GM19328 (cell line): ENCODE measurements at regions not wholly inside any gene's neighbourhood (a gene's known extent, or its start where the extent isn't known, plus 50 kb on each side); places are given as distances from the start of the nearest gene placed in this dataset.
A peak's percentile ranks its signal among the peaks of the same experiment; 100 is the strongest.

Experiments
- ATAC-seq: cut with Tn5 transposase; IDR thresholded peaks from one replicate; pipeline ENCODE4 v1.9.1; 2021; ENCODE audit warnings: mild to moderate bottlenecking, moderate library complexity; ENCODE audit not compliant: unreplicated experiment

DNA sequence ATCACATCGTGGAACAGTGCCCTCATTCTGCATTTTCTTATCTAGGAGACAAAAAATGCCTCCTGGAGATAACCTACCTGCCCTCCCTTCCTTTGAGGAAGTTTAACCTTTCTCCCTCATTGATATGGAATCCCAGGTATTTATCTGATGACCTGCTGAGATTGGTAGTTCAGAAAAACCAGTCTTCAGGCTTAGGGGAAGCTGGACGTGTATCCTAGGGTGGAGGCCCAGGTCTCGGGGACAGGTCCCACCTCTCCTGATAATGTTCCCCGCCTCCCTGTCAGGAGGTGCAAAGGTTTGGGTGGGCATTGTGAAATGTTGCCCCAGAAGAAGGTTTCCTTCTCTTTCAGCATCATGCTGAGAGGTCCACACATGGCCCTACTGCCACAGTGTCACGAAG lies 186.9 kb upstream of the NAV2 start:
- no peak for ATAC-seq

DNA sequence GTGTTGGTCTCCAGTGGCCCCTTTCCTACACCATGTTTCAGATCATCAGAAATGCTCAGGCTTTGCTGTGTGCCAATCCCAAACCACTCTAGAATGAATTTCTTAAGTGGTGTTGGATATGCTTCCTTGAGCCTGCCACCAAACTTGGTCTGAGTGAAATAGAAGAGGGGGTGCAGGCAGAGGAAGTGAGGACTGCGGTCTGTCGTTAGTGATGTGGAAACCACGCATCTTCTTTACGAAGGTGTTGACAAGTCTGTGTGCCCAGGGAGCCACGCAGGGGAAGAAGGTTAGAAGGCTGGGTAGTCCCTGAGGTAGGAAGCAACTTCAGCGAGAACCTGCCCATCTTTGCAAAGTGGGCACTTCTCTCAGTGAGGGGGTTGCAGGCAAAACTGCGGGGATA lies 187.4 kb upstream of the NAV2 start:
- ATAC-seq = peak; percentile 55

DNA sequence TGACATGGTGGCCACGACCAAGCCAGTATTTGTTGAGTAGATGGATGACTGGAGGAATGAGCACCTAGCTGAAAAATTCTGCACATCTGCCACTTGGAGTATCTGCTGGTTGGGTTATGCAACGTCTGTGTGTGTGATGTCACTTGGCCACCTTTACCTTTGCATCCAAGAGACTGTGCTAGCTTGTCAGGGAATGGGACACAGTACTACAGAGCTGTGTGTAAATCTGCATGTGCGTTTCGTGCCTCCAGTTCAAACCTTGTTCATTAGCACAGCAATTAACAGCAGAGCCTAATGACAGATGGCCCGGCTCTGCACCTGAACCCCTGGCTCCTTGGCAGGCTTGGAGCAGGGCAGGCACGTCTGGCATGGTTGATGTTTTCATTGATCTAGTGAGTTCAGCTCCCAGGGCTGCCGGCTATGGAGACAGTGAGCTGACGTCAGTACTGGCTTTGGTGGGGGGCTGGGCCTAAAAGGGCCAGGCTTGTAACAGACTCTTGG lies 188.4 kb upstream of the NAV2 start:
- ATAC-seq = no peak

DNA sequence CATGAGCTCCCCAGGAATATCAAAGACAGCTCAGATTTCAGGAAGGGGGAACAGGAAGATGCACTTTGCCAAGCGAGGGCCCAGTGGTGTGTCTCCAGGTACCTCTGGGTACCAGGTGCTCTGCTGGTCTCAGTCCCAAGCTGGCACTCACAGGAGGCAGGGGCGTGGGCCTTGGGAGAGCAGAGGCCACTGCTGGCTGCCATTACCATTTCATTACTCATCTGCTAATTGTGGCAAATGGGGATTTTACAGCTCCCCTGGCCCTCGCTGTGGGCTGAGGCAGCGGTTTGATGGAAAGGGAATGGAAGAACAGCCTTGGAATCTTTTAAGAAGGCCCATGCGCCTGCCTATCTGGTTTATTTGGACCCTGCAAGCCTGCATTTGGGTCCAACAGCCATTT lies 192.0 kb upstream of the NAV2 start:
- no peak for ATAC-seq

DNA sequence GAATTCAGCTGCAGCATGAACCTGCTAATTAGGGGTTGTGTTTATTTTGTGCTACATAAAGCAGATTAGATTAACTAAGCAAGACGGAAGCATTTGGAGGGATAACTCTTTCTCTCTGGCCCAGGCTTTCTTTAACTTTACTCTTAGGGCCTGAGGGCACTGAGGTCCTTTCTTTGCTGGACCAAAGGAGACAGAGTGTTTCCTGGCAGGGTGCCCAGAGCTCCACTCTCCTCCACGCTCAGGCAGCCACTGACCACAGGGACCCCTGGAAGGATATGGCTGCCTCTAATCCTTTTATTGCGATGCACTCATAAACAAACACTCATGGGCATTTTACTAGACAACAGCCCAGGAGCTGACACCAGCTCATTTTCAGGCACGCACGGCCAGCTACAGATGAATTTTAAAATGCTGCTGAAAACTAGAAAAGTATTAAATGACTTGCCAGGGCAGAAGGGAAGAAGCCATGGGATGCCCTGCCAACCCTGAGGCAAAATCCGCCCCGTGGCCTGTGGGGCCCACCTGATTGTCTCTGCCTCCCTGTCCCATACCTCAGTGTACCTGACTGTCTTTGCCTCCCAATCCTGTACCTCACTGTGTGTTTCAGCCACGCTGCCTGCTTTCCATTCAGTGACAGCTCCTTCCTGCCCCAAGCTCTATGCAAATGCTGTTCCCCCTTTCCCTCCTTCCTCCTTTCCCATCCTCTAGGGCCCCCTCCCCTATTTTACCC lies 192.6 kb upstream of the NAV2 start:
- no peak for ATAC-seq

DNA sequence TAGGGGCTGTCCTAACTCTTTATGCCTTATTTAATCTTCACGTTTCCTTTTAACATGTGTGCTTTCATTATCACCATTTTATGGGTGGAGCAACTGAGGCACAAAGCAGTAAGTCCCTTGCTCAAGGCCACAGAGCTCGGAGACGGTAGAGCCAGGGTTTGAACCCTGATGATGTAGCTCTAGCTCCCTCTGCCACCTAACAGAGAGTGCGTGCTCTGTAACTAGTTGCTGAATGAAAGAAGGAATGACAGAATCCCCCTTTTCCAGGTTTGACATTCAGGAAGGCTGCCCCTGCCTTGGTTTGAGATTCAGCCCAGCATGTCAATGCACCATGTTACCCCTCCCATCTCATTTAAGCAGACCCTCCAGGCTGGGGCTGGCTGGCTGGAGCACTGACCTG lies 193.3 kb upstream of the NAV2 start:
- ATAC-seq = no peak

DNA sequence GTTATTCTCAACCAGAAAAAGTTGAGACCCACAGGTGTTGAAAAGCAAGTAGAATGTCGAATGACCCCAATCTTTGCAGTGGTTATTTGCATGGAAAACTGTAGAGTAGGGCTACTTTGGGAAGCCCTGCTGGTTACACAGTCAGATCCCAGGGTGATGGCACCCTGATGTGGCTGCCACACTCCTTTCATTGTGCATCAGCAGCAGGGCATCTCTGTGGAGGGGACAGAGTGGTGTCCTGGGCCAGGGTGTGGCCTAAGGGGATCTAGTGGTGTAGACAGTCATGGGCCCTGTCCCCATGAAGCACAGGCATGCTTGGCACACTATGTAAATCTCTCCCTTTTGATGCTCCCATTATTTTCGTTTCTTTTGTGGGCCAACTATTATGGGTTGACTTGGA lies 199.4 kb upstream of the NAV2 start:
- no peak for ATAC-seq

DNA sequence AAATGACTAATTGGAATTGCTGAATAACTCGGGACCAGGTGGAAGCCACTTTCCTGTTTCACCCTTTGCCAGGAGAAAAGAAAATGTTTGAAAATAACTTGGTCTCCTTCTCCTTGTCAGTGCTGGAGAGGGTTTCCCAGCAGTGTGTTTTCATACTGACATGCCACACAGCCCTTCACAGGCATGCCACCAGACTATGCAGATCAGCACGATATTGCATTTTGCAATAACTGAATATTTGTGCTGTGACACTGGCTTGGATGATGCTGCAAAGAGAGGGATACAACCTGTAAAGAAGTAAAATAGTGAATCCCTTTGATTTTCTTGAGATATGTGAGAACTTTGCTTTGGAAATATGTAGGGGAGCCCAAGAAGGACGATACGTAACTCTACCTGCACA lies 200.0 kb upstream of the NAV2 start:
- no peak for ATAC-seq

DNA sequence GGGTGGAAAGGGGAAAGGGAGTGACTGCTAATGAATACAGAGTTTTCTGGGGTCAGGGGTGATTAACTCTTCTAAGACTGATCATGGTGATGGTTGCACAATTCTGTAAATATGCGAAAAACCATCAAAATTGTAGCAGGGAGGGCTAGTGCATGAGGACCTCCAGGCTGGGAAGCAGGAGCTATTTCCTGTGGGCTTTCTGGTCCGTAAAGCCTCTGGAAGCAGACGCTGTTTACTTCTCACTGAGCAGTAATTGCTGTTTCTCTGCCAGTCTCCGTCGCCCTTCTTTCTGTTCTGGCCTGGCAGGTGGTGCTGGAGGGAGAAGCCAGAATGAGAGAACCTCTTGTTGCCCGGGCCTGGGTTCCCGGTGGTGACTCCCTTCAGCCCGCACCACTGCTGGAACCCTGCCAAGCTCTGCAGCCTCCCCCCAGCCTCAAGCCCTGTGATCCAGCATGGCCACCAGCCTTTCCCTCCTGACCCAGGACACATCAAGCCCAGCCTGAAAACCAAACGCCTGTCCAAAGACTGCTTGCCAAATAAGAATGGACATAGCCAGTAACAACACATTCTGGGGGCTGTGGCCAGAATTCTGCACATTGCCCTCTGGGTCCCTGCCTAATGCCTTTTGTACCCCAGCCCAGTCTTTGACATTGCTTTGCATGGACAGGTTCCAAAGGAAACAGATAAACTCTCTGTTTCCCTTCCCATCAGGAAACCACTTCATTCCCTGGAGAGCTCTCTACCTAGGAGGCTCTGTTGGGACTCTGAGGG lies 201.0 kb upstream of the NAV2 start:
- no peak for ATAC-seq

DNA sequence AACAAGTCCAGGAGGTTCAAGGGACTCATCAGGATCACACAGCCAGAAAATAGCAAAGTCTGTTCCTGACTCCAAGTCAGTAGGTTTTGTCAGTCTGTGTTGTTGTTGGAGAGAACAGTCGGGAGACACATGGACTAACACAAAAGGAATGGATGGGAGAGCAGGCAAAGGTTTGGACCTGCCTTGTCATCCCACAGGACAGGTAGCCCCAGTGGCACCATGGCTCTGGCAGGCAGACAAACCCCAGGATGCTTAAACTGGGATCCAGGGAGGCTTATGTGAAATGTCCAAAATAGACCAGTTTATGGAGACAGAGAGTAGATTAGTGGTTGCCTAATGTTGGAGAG lies 201.6 kb upstream of the NAV2 start:
- ATAC-seq = no peak

DNA sequence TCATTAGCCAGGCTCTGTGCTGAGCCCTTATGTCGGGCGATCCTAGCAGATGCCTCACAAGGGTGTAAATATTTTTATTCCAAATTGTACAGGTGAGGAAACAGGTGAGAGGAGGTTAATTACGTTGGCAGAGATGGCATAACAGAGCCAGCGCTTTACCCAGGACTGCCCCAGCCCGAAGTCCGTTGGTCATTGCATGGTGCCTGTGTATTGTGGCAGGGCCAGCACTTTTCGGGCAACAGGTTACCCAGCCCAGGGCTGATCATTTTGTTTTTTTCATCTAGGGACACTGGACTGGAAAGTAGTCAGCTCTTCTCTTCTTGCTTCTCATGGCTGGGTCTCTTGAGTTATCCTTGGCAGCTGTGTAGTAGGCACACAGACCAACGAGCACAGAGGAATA lies 202.2 kb upstream of the NAV2 start:
- ATAC-seq = no peak

DNA sequence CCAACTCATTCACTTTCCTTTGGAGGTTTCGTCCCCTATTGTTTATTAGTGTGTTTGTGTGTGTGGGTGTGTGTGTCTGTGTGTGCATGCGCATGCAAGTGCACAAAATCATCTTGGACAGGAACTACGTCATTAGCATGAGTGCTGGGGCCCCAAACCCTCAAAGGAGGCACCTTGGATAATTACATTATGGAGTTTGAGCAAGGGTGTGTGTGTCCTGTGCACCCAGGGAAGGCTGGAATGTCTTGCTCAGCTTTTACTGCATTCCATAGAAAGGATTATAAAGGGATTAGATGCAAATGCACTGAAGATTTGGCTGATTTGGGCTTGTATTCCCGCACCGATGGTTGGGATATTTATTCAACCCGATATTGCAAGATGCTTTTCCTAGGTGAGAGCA lies 203.4 kb upstream of the NAV2 start:
- no peak for ATAC-seq

DNA sequence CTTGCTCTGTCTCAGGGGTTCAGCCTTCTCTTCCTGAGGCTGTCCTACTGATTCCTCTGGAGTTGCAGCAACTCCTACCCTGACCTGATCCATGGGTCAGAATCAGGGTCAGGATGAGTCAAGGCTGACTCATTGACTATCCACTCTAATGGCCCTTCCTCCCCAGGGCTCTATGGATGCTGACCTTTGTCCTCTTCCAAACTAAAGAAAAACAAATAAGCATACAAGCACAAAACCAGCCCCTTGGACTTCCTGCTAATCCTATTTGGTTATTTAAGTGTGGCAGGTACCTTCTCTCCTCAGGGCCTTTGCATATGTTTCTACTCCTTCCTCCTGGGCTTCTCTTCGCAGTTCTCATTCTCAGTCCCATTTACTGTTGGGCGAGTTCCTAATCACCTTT lies 204.5 kb upstream of the NAV2 start:
- ATAC-seq = no peak

DNA sequence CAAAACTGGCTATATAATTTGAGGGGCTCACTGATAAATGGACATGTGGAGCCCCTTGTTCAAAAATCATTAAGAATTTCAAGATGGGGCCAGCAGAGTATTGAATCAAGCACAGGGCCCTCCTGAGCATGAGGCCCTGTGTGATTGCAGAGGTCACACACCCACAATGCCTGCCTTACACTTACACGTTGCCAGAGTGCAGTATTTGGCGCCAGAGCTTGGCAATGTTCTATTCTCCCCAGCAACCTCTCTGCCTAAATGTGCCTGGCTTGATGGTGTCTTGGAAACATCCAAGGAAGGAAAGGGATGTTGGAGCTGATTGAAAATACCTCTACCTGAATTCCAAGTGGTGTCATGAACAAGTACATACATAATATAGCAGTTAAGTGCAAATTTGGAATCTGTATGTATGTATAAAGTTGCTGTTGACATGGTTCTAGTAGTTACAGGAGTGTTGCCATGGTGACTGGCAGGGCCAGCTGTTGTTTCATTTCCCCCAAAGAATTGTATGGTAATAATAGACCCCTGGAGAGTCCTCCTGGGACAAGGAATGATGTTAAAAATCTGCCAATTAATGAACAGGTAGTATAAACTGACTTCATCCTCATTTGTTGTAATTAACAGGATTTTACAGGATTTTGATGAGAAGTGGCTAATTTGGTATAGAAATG lies 205.7 kb upstream of the NAV2 start:
- ATAC-seq = no peak

DNA sequence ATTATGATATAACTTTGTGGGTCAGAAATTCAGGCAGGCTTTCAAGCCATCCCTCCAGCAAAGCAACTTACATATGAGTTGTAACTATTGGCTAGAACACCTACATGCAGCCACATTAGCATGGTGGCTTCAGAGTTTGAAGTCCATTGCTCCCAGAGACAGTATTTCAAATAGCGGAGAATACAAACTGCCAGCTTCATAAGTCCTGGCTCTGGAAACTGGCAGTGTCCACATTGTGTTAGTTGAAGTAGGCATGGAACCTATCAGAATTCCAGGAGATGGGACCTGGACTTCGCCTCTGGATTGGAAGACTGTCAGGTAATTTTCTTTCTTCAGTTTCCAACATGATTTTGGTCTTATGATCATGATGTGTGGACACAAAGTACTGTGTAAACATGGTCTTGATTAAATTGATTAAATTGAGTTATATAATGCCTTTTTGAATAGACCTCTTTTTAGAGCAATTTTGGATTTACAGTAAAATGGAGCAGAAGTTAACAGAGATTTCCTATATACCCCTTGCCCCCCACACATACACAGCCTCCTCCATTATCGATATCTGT lies 209.9 kb upstream of the NAV2 start:
- no peak for ATAC-seq

DNA sequence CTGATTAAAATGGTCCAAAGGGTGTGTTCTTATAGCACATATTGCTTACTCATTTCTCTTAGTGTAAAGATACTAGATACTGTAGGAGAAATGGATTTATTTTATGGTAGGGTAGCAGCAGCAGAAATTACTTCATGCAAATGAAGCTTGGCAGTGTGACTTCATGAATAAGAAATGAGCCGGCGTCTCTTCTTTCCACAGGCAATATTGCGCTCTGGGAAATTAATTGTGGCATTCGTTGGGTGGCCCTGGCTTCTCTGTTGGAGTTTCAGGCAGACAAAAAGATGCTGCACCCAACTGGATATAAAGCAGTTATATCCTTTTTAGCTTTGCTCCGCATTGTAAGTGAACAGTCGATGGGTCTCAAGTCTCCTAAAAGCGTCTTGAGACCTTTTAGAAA lies 211.0 kb upstream of the NAV2 start:
- ATAC-seq = no peak

DNA sequence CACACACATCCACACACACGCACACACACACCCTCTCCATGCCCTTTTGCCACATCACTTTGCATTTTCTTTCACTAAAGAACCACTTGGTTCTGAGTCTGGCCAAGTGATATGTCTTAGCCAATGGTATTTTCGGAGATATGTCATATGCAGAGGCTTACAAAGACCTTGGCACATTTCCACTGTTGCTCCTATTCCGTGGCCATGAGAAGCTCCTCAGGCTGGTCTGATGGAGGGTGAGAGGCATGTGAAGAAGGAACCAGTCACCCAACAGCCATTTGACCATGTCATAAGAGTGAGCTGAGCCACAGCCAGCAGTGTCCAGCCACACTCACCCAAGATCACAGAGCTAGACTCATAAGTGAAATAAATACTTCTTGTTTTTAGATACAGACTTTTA lies 212.6 kb upstream of the NAV2 start:
- no peak for ATAC-seq

DNA sequence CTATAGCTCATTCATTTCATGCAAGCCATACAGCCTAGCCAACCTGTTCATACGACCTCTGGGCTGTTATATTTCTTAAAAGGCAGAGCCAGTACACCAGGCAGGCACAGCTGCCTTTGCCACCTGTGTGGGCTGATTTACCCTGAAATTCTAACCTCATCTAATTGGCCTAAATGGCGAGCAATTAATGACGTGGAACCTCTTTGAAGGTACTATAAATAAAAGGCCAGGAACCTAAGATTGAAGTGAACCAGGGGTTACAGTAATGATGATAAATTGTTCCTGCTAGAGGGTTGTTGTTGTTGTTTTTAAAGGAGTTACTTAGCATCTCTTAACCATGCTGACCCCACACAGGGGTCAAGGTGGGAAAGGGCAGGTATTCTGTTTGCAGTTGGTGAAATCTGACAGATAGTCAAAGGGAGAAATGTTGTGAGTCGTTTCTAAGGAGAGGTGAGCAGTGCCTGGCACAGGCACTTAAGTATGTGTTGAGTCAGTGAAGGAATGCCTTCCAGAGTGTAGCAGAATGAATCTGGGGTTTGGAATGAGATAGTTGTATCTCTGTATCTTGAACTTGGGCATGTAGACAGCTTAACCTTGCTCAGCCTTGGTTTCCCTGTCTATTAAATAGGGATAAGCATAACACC lies 213.5 kb upstream of the NAV2 start:
- no peak for ATAC-seq

DNA sequence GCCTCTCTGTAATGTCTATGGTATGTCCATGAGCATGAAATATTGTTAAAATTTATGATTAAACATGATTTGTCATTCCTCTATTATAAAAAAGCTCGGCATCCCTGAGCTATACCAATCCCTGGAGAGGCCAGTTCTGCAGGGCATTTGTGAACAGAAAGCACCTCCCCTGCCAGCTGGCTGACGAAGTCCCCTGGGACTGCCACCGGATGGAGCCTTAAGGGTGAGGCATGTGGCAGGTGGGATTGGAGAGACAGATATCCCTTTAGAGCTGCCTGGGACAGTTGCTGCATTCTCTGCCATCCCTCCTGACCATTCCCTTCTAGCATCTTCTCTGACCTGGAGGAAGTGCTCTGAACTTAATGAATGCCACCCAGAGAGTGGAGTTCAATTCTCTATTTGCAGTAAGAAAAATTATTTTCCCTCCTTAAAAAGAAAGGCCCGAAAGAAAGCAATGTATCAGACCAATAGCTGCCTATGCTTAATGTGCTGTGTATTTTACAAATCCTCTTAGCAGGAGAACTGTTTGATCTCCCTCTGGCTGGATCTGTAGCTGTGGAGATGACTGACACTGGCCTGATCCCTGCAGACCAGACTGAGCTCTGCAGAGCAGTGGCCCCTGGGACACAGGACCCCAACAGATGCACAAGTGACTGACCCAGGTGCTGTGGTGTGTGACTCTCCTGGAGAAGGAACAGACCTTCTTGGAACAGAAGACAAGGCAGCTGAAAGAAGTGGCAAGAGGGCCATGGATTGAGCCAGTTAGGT lies 219.0 kb upstream of the NAV2 start:
- ATAC-seq = no peak

DNA sequence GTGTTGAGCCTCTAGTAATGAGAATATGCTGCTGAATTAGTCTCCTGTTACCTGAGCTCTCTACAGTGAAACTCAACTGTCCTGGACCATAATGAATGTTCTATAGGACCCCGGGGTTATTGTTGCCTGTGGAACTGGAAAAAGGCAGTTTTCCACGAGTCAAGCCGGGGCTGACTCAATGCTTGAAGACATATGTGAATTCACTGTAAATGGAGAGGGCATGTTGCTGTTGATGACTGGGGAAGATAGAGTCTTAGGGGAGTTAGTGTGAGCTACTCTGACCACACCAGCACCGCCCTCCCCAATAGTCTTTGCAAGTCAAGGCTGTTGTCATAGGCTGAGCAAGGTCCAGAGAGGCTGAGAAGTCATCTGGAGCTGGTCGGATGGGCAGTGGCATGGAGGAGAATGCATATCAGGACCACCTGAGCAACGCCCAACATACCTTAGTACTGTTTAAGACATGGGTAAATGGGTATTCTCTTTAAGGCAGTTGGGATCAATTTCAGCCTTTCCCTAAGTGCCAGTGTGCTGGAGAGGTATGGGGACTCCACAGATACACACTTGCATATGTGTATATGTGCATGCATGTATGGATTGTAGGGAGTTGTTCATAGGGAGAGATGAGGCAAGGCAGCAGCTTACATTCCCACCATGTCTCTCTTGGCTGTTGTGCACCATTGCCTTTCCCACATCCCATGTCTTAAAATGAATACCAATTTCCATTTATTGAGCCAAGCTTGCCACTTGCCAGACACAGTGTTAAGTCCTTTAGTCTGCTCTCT lies 230.1 kb upstream of the NAV2 start:
- no peak for ATAC-seq
